ENCODE measurements at regions not wholly inside any gene's neighbourhood (a gene's known extent, or its start where the extent isn't known, plus 50 kb on each side); places are given as distances from the start of the nearest gene placed in this dataset.

GRCh38 chr16:55154262-55154661 lies 169.7 kb upstream of the IRX6 start:
- H3K9me3 Mint-ChIP-seq, result no peaks in the 10 kb centered on the region
- intact Hi-C loops (cut with micrococcal nuclease), result no loop called here
- no peak overlapping the region for H3K27ac Mint-ChIP-seq
- H3K36me3 Mint-ChIP-seq (ENCODE audit: low read depth), result no peaks in the 10 kb centered on the region
- H3K4me3 Mint-ChIP-seq (ENCODE audit: low read depth), result no peak overlapping the region
- no peaks in the 10 kb centered on the region for H3K4me1 Mint-ChIP-seq (ENCODE audit: low read depth)
- no peak for DNase-seq (ENCODE audit: low spot score)
- H3K27me3 Mint-ChIP-seq (ENCODE audit: low read depth), result no peaks in the 10 kb centered on the region

- H3K27ac Mint-ChIP-seq, result no peak overlapping the region
- no peaks in the 10 kb centered on the region for H3K27me3 Mint-ChIP-seq (ENCODE audit: low read depth)
- no peaks in the 10 kb centered on the region for H3K4me1 Mint-ChIP-seq (ENCODE audit: low read depth)
- intact Hi-C loops (cut with micrococcal nuclease), result no loop called here
- H3K4me3 Mint-ChIP-seq (ENCODE audit: low read depth), result no peak overlapping the region
- no peaks in the 10 kb centered on the region for H3K9me3 Mint-ChIP-seq
- DNase-seq (ENCODE audit: low spot score), result no peak
- no peaks in the 10 kb centered on the region for H3K36me3 Mint-ChIP-seq (ENCODE audit: low read depth)
These were observed 169.0 kb upstream of the IRX6 start for GRCh38 chr16:55154956-55155355.

- H3K9me3 Mint-ChIP-seq, result no peaks in the 10 kb centered on the region
- no peaks in the 10 kb centered on the region for H3K36me3 Mint-ChIP-seq (ENCODE audit: low read depth)
- no peak for DNase-seq (ENCODE audit: low spot score)
- intact Hi-C loops (cut with micrococcal nuclease), result no loop called here
- H3K27me3 Mint-ChIP-seq (ENCODE audit: low read depth), result no peaks in the 10 kb centered on the region
- H3K4me1 Mint-ChIP-seq (ENCODE audit: low read depth), result no peaks in the 10 kb centered on the region
- no peak overlapping the region for H3K4me3 Mint-ChIP-seq (ENCODE audit: low read depth)
- H3K27ac Mint-ChIP-seq, result no peak overlapping the region
These were observed 168.2 kb upstream of the IRX6 start for GRCh38 chr16:55155815-55156214.

GRCh38 chr16:55169780-55170179 lies 154.2 kb upstream of the IRX6 start:
- H3K9me3 Mint-ChIP-seq, result no peaks in the 10 kb centered on the region
- DNase-seq (ENCODE audit: low spot score), result no peak
- intact Hi-C loops (cut with micrococcal nuclease), result no loop called here

GRCh38 chr16:55171241-55171640 lies 152.8 kb upstream of the IRX6 start:
- Mint-ChIP-seq H3K4me1 (ENCODE audit: low read depth) (no peaks in the 10 kb centered on the region), H3K27ac (no peak overlapping the region), H3K4me3 (ENCODE audit: low read depth) (no peak overlapping the region), H3K9me3 (no peaks in the 10 kb centered on the region), H3K36me3 (ENCODE audit: low read depth) (no peaks in the 10 kb centered on the region), H3K27me3 (ENCODE audit: low read depth) (no peaks in the 10 kb centered on the region)
- no peak for DNase-seq (ENCODE audit: low spot score)
- intact Hi-C loops (cut with micrococcal nuclease), result no loop called here

More at GRCh38 chr16:55169780-55170179, 154.2 kb upstream of the IRX6 start:
- Mint-ChIP-seq H3K4me1 (ENCODE audit: low read depth) (no peaks in the 10 kb centered on the region), H3K27me3 (ENCODE audit: low read depth) (no peaks in the 10 kb centered on the region), H3K36me3 (ENCODE audit: low read depth) (no peaks in the 10 kb centered on the region), H3K4me3 (ENCODE audit: low read depth) (no peak overlapping the region), H3K27ac (no peak overlapping the region)

GRCh38 chr16:55175389-55175788 lies 148.6 kb upstream of the IRX6 start:
- intact Hi-C loops (cut with micrococcal nuclease), result no loop called here
- Mint-ChIP-seq H3K36me3 (ENCODE audit: low read depth) (no peaks in the 10 kb centered on the region), H3K27me3 (ENCODE audit: low read depth) (no peaks in the 10 kb centered on the region), H3K4me3 (ENCODE audit: low read depth) (no peak overlapping the region), H3K9me3 (no peaks in the 10 kb centered on the region), H3K4me1 (ENCODE audit: low read depth) (no peaks in the 10 kb centered on the region), H3K27ac (no peak overlapping the region)
- no peak for DNase-seq (ENCODE audit: low spot score)

- Mint-ChIP-seq H3K4me3 (ENCODE audit: low read depth) (no peak overlapping the region), H3K36me3 (ENCODE audit: low read depth) (no peaks in the 10 kb centered on the region), H3K27ac (no peak overlapping the region), H3K27me3 (ENCODE audit: low read depth) (no peaks in the 10 kb centered on the region), H3K9me3 (no peaks in the 10 kb centered on the region), H3K4me1 (ENCODE audit: low read depth) (no peaks in the 10 kb centered on the region)
- intact Hi-C loops (cut with micrococcal nuclease), result no loop called here
- no peak for DNase-seq (ENCODE audit: low spot score)
These were observed 147.1 kb upstream of the IRX6 start for GRCh38 chr16:55176901-55177300.

- DNase-seq (ENCODE audit: low spot score), result no peak
- no peaks in the 10 kb centered on the region for H3K4me1 Mint-ChIP-seq (ENCODE audit: low read depth)
- H3K9me3 Mint-ChIP-seq, result no peaks in the 10 kb centered on the region
- intact Hi-C loops (cut with micrococcal nuclease), result no loop called here
- no peaks in the 10 kb centered on the region for H3K36me3 Mint-ChIP-seq (ENCODE audit: low read depth)
- H3K27ac Mint-ChIP-seq, result no peak overlapping the region
- no peak overlapping the region for H3K4me3 Mint-ChIP-seq (ENCODE audit: low read depth)
- no peaks in the 10 kb centered on the region for H3K27me3 Mint-ChIP-seq (ENCODE audit: low read depth)
These were observed 144.6 kb upstream of the IRX6 start for GRCh38 chr16:55179411-55179810.

GRCh38 chr16:55179852-55180585 lies 144.0 kb upstream of the IRX6 start:
- Mint-ChIP-seq H3K4me3 (ENCODE audit: low read depth) (no peak overlapping the region), H3K4me1 (ENCODE audit: low read depth) (no peaks in the 10 kb centered on the region), H3K36me3 (ENCODE audit: low read depth) (no peaks in the 10 kb centered on the region), H3K9me3 (no peaks in the 10 kb centered on the region), H3K27ac (no peak overlapping the region), H3K27me3 (ENCODE audit: low read depth) (no peaks in the 10 kb centered on the region)
- no peak for DNase-seq (ENCODE audit: low spot score)
- intact Hi-C loops (cut with micrococcal nuclease), result no loop called here

- no peaks in the 10 kb centered on the region for H3K4me1 Mint-ChIP-seq (ENCODE audit: low read depth)
These were observed 140.0 kb upstream of the IRX6 start for GRCh38 chr16:55184052-55184451.

GRCh38 chr16:55184619-55185018 lies 139.4 kb upstream of the IRX6 start:
- H3K27ac Mint-ChIP-seq, result no peak overlapping the region
- H3K9me3 Mint-ChIP-seq, result no peaks in the 10 kb centered on the region
- no peak for DNase-seq (ENCODE audit: low spot score)
- intact Hi-C loops (cut with micrococcal nuclease), result no loop called here
- H3K36me3 Mint-ChIP-seq (ENCODE audit: low read depth), result no peaks in the 10 kb centered on the region
- peaks cover under 1% of the 10 kb centered on the region for H3K27me3 Mint-ChIP-seq (ENCODE audit: low read depth)
- no peaks in the 10 kb centered on the region for H3K4me1 Mint-ChIP-seq (ENCODE audit: low read depth)
- H3K4me3 Mint-ChIP-seq (ENCODE audit: low read depth), result no peak overlapping the region

More at GRCh38 chr16:55184052-55184451, 140.0 kb upstream of the IRX6 start:
- Mint-ChIP-seq H3K27ac (no peak overlapping the region), H3K27me3 (ENCODE audit: low read depth) (no peaks in the 10 kb centered on the region), H3K36me3 (ENCODE audit: low read depth) (no peaks in the 10 kb centered on the region), H3K9me3 (no peaks in the 10 kb centered on the region), H3K4me3 (ENCODE audit: low read depth) (no peak overlapping the region)
- DNase-seq (ENCODE audit: low spot score), result no peak
- intact Hi-C loops (cut with micrococcal nuclease), result no loop called here

- H3K27me3 Mint-ChIP-seq (ENCODE audit: low read depth), result peaks cover 1% of the 10 kb centered on the region
- no peaks in the 10 kb centered on the region for H3K36me3 Mint-ChIP-seq (ENCODE audit: low read depth)
- no peaks in the 10 kb centered on the region for H3K4me1 Mint-ChIP-seq (ENCODE audit: low read depth)
- H3K4me3 Mint-ChIP-seq (ENCODE audit: low read depth), result no peak overlapping the region
- H3K27ac Mint-ChIP-seq, result no peak overlapping the region
- no peaks in the 10 kb centered on the region for H3K9me3 Mint-ChIP-seq
- DNase-seq (ENCODE audit: low spot score), result no peak
- intact Hi-C loops (cut with micrococcal nuclease), result no loop called here
These were observed 134.8 kb upstream of the IRX6 start for GRCh38 chr16:55189224-55189623.

- peaks cover 1% of the 10 kb centered on the region for H3K27me3 Mint-ChIP-seq (ENCODE audit: low read depth)
- H3K4me3 Mint-ChIP-seq (ENCODE audit: low read depth), result no peak overlapping the region
- H3K27ac Mint-ChIP-seq, result no peak overlapping the region
- no peaks in the 10 kb centered on the region for H3K4me1 Mint-ChIP-seq (ENCODE audit: low read depth)
- no peaks in the 10 kb centered on the region for H3K9me3 Mint-ChIP-seq
- H3K36me3 Mint-ChIP-seq (ENCODE audit: low read depth), result no peaks in the 10 kb centered on the region
- no peak for DNase-seq (ENCODE audit: low spot score)
- intact Hi-C loops (cut with micrococcal nuclease), result no loop called here
These were observed 134.0 kb upstream of the IRX6 start for GRCh38 chr16:55189682-55190636.

All from activated T-helper 2 cell treated with anti-CD3 and anti-CD28 coated beads, Interferon-gamma antibody, Interleukin-2, Interleukin-4, amounts not matched to agents 10 μg/mL and 5 μg/mL and 100 μg/mL, durations not matched to agents 14 hours and 24 hours and 36 hours (primary cell).